ENCODE measurements at regions not wholly inside any gene's neighbourhood (a gene's known extent, or its start where the extent isn't known, plus 50 kb on each side); places are given as distances from the start of the nearest gene placed in this dataset.

DNA sequence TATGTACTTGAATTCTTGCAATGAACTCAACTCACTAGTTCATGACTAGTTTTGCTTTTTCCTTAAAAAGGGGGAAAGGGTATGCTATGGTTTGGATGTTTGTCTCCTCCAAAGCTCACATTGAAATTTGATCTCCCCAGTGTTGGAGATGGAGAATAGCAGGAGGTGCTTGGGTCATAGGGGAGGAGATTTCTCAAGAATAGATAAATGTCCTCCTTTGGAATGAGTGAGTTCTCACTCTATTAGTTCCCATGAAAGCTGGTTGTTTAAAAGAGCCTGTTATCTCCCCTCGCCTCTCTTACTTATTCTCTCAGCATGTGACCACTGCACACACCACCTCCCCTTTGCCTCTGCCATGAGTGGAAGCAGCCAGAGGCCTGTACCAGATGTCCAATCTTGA, 109.4 kb upstream of the INTU start:
- WGBS (ENCODE audit: insufficient coverage): 80% methylated on average over 1 of the region's 1 CpG
- H3K4me3 Mint-ChIP-seq: no peak overlapping the region
- Histone ChIP-seq H3K4me1 (ENCODE audit: control insufficient read depth in 2 of 2, insufficient read depth in 2 of 2, low read length in 2 of 2) (no peaks in the 10 kb centered on the region), H3K36me3 (replicated peaks in 1 of 2; ENCODE audit: control extremely low read depth in 1 of 2, control insufficient read depth in 1 of 2, extremely low read depth in 1 of 2, insufficient read depth in 2 of 2, low read length in 1 of 2) (no peaks in the 10 kb centered on the region), H3K4me3 (ENCODE audit: control extremely low read depth in 1 of 5, extremely low read depth in 1 of 5, insufficient read depth in 1 of 5, low read depth in 2 of 5, low read length in 4 of 5) (no peak overlapping the region), H3K27me3 (replicated peaks in 1 of 4; ENCODE audit: control extremely low read depth in 1 of 4, control insufficient read depth in 3 of 4, insufficient read depth in 4 of 4, low read length in 3 of 4) (no peaks in the 10 kb centered on the region), H3K9me3 (ENCODE audit: control extremely low read depth in 1 of 3, control insufficient read depth in 2 of 3, insufficient read depth in 1 of 3, low read length in 2 of 3) (no peaks in the 10 kb centered on the region), H3K27ac (ENCODE audit: low read length in 2 of 2) (no peak overlapping the region), H3K79me2 (ENCODE audit: control insufficient read depth, insufficient read depth, low read length) (no peaks in the 10 kb centered on the region), H3K9ac (ENCODE audit: low read length) (no peak overlapping the region), H2AFZ (ENCODE audit: insufficient read depth, low read depth, low read length, poor library complexity, severe bottlenecking) (no peak overlapping the region), H4K20me1 (ENCODE audit: control insufficient read depth, insufficient read depth, low read length, poor library complexity, severe bottlenecking) (no peaks in the 10 kb centered on the region), H3K4me2 (replicated peaks; ENCODE audit: low read depth, low read length, poor library complexity, severe bottlenecking) (no peak overlapping the region)
- H3K27me3 Mint-ChIP-seq: no peaks in the 10 kb centered on the region
- no peaks in the 10 kb centered on the region for H3K4me1 Mint-ChIP-seq
- intact Hi-C loops (cut with micrococcal nuclease): no loop called here
- ATAC-seq (ENCODE audit: low read depth) (no peak), DNase-seq (no peak)
- POLR2A ChIA-PET: no interaction called here
- H3K9me3 Mint-ChIP-seq (ENCODE audit: insufficient read depth): no peaks in the 10 kb centered on the region
- CTCF ChIA-PET: interaction anchor here (0.6 kb wide), 1 partner anchor 15 kb away, joined by 3 read pairs; no protein-coding TSS in a partner anchor
- H3K27ac Mint-ChIP-seq: no peak overlapping the region
- no peak for TF ChIP-seq EZH2 (IDR thresholded peaks at IDR 0.05; ENCODE audit: borderline replicate concordance, insufficient read depth, low read depth, low read length, poor library complexity, severe bottlenecking)
- TF ChIP-seq, protein P1, sequence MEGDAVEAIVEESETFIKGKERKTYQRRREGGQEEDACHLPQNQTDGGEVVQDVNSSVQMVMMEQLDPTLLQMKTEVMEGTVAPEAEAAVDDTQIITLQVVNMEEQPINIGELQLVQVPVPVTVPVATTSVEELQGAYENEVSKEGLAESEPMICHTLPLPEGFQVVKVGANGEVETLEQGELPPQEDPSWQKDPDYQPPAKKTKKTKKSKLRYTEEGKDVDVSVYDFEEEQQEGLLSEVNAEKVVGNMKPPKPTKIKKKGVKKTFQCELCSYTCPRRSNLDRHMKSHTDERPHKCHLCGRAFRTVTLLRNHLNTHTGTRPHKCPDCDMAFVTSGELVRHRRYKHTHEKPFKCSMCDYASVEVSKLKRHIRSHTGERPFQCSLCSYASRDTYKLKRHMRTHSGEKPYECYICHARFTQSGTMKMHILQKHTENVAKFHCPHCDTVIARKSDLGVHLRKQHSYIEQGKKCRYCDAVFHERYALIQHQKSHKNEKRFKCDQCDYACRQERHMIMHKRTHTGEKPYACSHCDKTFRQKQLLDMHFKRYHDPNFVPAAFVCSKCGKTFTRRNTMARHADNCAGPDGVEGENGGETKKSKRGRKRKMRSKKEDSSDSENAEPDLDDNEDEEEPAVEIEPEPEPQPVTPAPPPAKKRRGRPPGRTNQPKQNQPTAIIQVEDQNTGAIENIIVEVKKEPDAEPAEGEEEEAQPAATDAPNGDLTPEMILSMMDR (IDR thresholded peaks at IDR 0.05): no peak

DNA sequence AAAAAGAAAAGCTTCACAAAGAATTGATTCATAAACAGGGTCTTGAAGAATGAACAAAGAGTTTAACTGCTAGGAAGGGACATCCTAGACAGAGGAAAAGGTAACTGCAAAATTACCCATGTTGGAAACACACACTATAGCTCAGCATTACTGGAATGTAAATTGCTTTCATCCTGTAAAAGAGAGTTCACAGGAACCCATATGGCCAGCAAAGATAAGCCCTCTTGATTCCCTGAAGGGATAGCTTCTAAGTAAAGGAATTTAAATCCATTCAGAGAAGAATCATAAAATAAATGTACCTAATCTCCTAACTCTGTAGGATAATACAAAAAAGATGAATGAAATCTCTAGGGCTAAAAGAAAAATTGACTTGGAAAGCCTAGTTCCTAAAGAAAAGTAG, 107.1 kb upstream of the INTU start:
- no peak for DNase-seq

More for the DNA sequence above, 107.1 kb upstream of the INTU start:
- Mint-ChIP-seq H3K9me3 (ENCODE audit: insufficient read depth) (no peaks in the 10 kb centered on the region), H3K27me3 (no peaks in the 10 kb centered on the region), H3K27ac (no peak overlapping the region), H3K4me1 (no peaks in the 10 kb centered on the region), H3K4me3 (no peak overlapping the region)
- ATAC-seq (ENCODE audit: low read depth): no peak
- H3K4me2 ChIP-seq (replicated peaks; ENCODE audit: low read depth, low read length, poor library complexity, severe bottlenecking): no peak overlapping the region
- no peaks in the 10 kb centered on the region for H3K79me2 ChIP-seq (ENCODE audit: control insufficient read depth, insufficient read depth, low read length)
- H3K9ac ChIP-seq (ENCODE audit: low read length): no peak overlapping the region
- H3K36me3 ChIP-seq (replicated peaks in 1 of 2; ENCODE audit: control extremely low read depth in 1 of 2, control insufficient read depth in 1 of 2, extremely low read depth in 1 of 2, insufficient read depth in 2 of 2, low read length in 1 of 2): no peaks in the 10 kb centered on the region
- peaks cover 0 to 2% (median 0%) of the 10 kb centered on the region in 4 experiments for H3K27me3 ChIP-seq (replicated peaks in 1 of 4; ENCODE audit: control extremely low read depth in 1 of 4, control insufficient read depth in 3 of 4, insufficient read depth in 4 of 4, low read length in 3 of 4)
- no peak overlapping the region for H3K4me3 ChIP-seq (ENCODE audit: control extremely low read depth in 1 of 5, extremely low read depth in 1 of 5, insufficient read depth in 1 of 5, low read depth in 2 of 5, low read length in 4 of 5)
- no peaks in the 10 kb centered on the region for H4K20me1 ChIP-seq (ENCODE audit: control insufficient read depth, insufficient read depth, low read length, poor library complexity, severe bottlenecking)
- CTCF ChIA-PET: no interaction called here
- intact Hi-C loops (cut with micrococcal nuclease): no loop called here
- no peaks in the 10 kb centered on the region for H3K9me3 ChIP-seq (ENCODE audit: control extremely low read depth in 1 of 3, control insufficient read depth in 2 of 3, insufficient read depth in 1 of 3, low read length in 2 of 3)
- H3K27ac ChIP-seq (ENCODE audit: low read length in 2 of 2): no peak overlapping the region
- POLR2A ChIA-PET: no interaction called here
- TF ChIP-seq EZH2 (IDR thresholded peaks at IDR 0.05; ENCODE audit: borderline replicate concordance, insufficient read depth, low read depth, low read length, poor library complexity, severe bottlenecking): no peak
- TF ChIP-seq, protein P1 (IDR thresholded peaks at IDR 0.05): no peak
- no peak overlapping the region for H2AFZ ChIP-seq (ENCODE audit: insufficient read depth, low read depth, low read length, poor library complexity, severe bottlenecking)
- H3K4me1 ChIP-seq (ENCODE audit: control insufficient read depth in 2 of 2, insufficient read depth in 2 of 2, low read length in 2 of 2): no peaks in the 10 kb centered on the region

Data from B cell (primary cell).